Activated CD8-positive, alpha-beta T cell treated with anti-CD3 and anti-CD28 coated beads for 36 hours (primary cell): ENCODE measurements at regions not wholly inside any gene's neighbourhood (a gene's known extent, or its start where the extent isn't known, plus 50 kb on each side); places are given as distances from the start of the nearest gene placed in this dataset.

Experiments used
- ATAC-seq: fragments of 200-7000 bp; cut with Tn5 transposase; one replicate; pipeline ENCODE4 v1.10.0; 2021; ENCODE audit warnings: mild to moderate bottlenecking, moderate library complexity
- CTCF ChIA-PET: fragments of 350-600 bp; sonication (Branson Sonifier 250); formaldehyde crosslinking; loops from one replicate; lab custom pipeline; 2021; ENCODE audit warnings: antibody characterized with exemption; lab: Charles Lee
- POLR2A ChIA-PET: fragments of 350-600 bp; sonication (Branson Sonifier 250); formaldehyde crosslinking; loops from one replicate; lab custom pipeline; 2021; ENCODE audit warnings: antibody characterized with exemption; lab: Charles Lee
- DNase-seq: peaks from one replicate; pipeline ENCODE4 v3.0.0-alpha.2; 2020
- H3K27ac Mint-ChIP-seq: one replicate; pipeline ENCODE4 v1.8.0; 2021; ENCODE audit warnings: mild to moderate bottlenecking, mixed read lengths
- H3K27me3 Mint-ChIP-seq: one replicate; pipeline ENCODE4 v1.8.0; 2021; ENCODE audit warnings: mixed read lengths
- H3K36me3 Mint-ChIP-seq: one replicate; pipeline ENCODE4 v1.8.0; 2021; ENCODE audit warnings: low read depth, mixed read lengths
- H3K4me1 Mint-ChIP-seq: one replicate; pipeline ENCODE4 v1.8.0; 2021; ENCODE audit warnings: low read depth, mixed read lengths
- H3K4me3 Mint-ChIP-seq: one replicate; pipeline ENCODE4 v1.8.0; 2021; ENCODE audit warnings: mild to moderate bottlenecking, moderate library complexity, mixed read lengths
- H3K9me3 Mint-ChIP-seq: one replicate; pipeline ENCODE4 v1.8.0; 2021; ENCODE audit warnings: mixed read lengths
- CTCF ChIP-seq: fragments of 200-600 bp; IDR thresholded peaks from one replicate; pipeline ENCODE4 v1.8.0; 2022; ENCODE audit warnings: antibody characterized with exemption, mild to moderate bottlenecking
- intact Hi-C: fragments of 100-400 bp; cut with micrococcal nuclease; formaldehyde crosslinking; loops from one replicate; pipeline ENCODE4 v1.10.0; 2022

GRCh38 chr6:44527583-44528369, 140.3 kb downstream of the CDC5L start:
- Mint-ChIP-seq H3K9me3 (no peaks in the 10 kb centered on the region), H3K4me3 (no peak overlapping the region), H3K27ac (no peak overlapping the region), H3K27me3 (peaks cover 21% of the 10 kb centered on the region), H3K36me3 (no peaks in the 10 kb centered on the region), H3K4me1 (peaks cover 16% of the 10 kb centered on the region)
- intact Hi-C loops = no loop called here
- no peak for DNase-seq
- CTCF ChIA-PET = interaction anchor here (4.2 kb wide), 1 partner anchor 52 kb away, joined by 16 read pairs; no protein-coding TSS in a partner anchor
- peak; percentile 21 for ATAC-seq
- POLR2A ChIA-PET = interaction anchor here (0.5 kb wide), 1 partner anchor 902 kb away, joined by 3 read pairs; no protein-coding TSS in a partner anchor
- no peak for TF ChIP-seq CTCF

- ATAC-seq (no peak), DNase-seq (no peak)
- Mint-ChIP-seq H3K27me3 (peaks cover 21% of the 10 kb centered on the region), H3K4me1 (peaks cover 16% of the 10 kb centered on the region), H3K9me3 (no peaks in the 10 kb centered on the region), H3K27ac (no peak overlapping the region), H3K36me3 (no peaks in the 10 kb centered on the region), H3K4me3 (no peak overlapping the region)
- ChIA-PET POLR2A (interaction anchor here (0.5 kb wide), 1 partner anchor 901 kb away, joined by 3 read pairs; no protein-coding TSS in a partner anchor), CTCF (interaction anchor here (4.2 kb wide), 1 partner anchor 53 kb away, joined by 16 read pairs; no protein-coding TSS in a partner anchor)
- no peak for TF ChIP-seq CTCF
- intact Hi-C loops = no loop called here
Measured at GRCh38 chr6:44528370-44528644, 140.8 kb downstream of the CDC5L start.

- no peak overlapping the region for H3K27ac Mint-ChIP-seq
- no peaks in the 10 kb centered on the region for H3K9me3 Mint-ChIP-seq
- POLR2A ChIA-PET = interaction anchor here (0.5 kb wide), 1 partner anchor 901 kb away, joined by 3 read pairs; no protein-coding TSS in a partner anchor
- ATAC-seq = no peak
- no peak overlapping the region for H3K4me3 Mint-ChIP-seq
- H3K36me3 Mint-ChIP-seq = no peaks in the 10 kb centered on the region
- CTCF ChIA-PET = interaction anchor here (4.2 kb wide), 1 partner anchor 53 kb away, joined by 16 read pairs; no protein-coding TSS in a partner anchor
- H3K27me3 Mint-ChIP-seq = peaks cover 21% of the 10 kb centered on the region
- intact Hi-C loops = no loop called here
- H3K4me1 Mint-ChIP-seq = peaks cover 16% of the 10 kb centered on the region
- no peak for TF ChIP-seq CTCF
- DNase-seq = no peak
Measured at GRCh38 chr6:44528716-44529115, 141.2 kb downstream of the CDC5L start.

GRCh38 chr6:44529146-44529905, 141.8 kb downstream of the CDC5L start:
- DNase-seq (no peak), ATAC-seq (no peak)
- no peaks in the 10 kb centered on the region for H3K36me3 Mint-ChIP-seq
- CTCF ChIA-PET = interaction anchor here (4.2 kb wide), 1 partner anchor 54 kb away, joined by 16 read pairs; no protein-coding TSS in a partner anchor
- peaks cover 18% of the 10 kb centered on the region for H3K27me3 Mint-ChIP-seq
- no peak for TF ChIP-seq CTCF
- no peak overlapping the region for H3K27ac Mint-ChIP-seq
- H3K9me3 Mint-ChIP-seq = no peaks in the 10 kb centered on the region
- POLR2A ChIA-PET = no interaction called here
- no peak overlapping the region for H3K4me3 Mint-ChIP-seq
- intact Hi-C loops = no loop called here
- H3K4me1 Mint-ChIP-seq = peaks cover 16% of the 10 kb centered on the region
